Ovary (tissue), 3 donors: ENCODE measurements at regions not wholly inside any gene's neighbourhood (a gene's known extent, or its start where the extent isn't known, plus 50 kb on each side); places are given as distances from the start of the nearest gene placed in this dataset.

Experiments
- CTCF ChIP-seq, 3 donors: fragments of 450-650 bp in 2 of 3; fragments of 200-600 bp in 1 of 3; IDR thresholded peaks; one replicate each; pipeline versions ENCODE4 v1.5.1 to v1.8.0; 2016 to 2022; ENCODE audit warnings: antibody characterized with exemption in 3 of 3, mild to moderate bottlenecking in 1 of 3
- EP300 ChIP-seq: sonication (generic); formaldehyde crosslinking; IDR thresholded peaks from one replicate; pipeline ENCODE4 v1.6.1; 2017; ENCODE audit warnings: antibody characterized with exemption
- POLR2A ChIP-seq: fragments of 450-650 bp; IDR thresholded peaks from one replicate; pipeline ENCODE4 v1.6.1; 2017; ENCODE audit warnings: antibody characterized with exemption, mild to moderate bottlenecking, moderate library complexity
- donor health status: DM: no; HTN: no; CAD: no.

DNA sequence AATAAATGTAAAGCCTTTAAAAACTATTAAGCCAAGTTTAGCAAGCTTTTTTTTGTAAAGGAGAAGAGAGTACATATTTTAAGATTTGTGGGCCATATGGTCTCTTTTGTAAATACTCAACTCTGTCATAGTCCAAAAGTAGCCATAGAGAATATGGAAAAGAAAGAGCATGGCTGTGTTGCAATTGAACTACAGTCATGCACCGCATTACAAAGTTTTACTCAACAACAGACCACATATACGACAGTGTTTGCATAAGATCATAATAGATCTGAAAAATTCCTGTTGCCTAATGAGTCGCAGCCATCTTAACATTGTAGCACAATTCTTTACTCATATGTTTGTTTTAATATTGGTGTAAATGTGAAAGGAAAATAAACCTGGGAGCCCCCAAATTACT, 440.8 kb downstream of the HTR7 start:
- TF ChIP-seq POLR2A = no peak
- TF ChIP-seq CTCF (IDR thresholded peaks at IDR 0.05) = no peak
- TF ChIP-seq EP300 = no peak
